K562 (cell line): ENCODE measurements at regions not wholly inside any gene's neighbourhood (a gene's known extent, or its start where the extent isn't known, plus 50 kb on each side); places are given as distances from the start of the nearest gene placed in this dataset.

ENCODE experiments used
- ATF6 ChIP-seq: sonication (generic); formaldehyde crosslinking; IDR thresholded peaks from 2 replicates; pipeline ENCODE4 v1.4.0; 2020; ENCODE audit warnings: mild to moderate bottlenecking, missing genetic modification reagents
- BHLHE40 ChIP-seq: IDR thresholded peaks from 2 replicates; pipeline ENCODE4 v1.6.1; 2011; ENCODE audit warnings: low read length, improper control_type of control experiment
- HDAC3 ChIP-seq: fragments of 450-650 bp; IDR thresholded peaks from 2 replicates; pipeline ENCODE4 v1.6.1; 2018; ENCODE audit warnings: borderline replicate concordance, mild to moderate bottlenecking, moderate library complexity; ENCODE audit not compliant: partially characterized antibody
- HDGF ChIP-seq: fragments of 450-650 bp; IDR thresholded peaks from 2 replicates; pipeline ENCODE4 v1.6.1; 2016
- HLTF ChIP-seq: fragments of 450-650 bp; IDR thresholded peaks from 2 replicates; pipeline ENCODE4 v1.6.1; 2016
- MAX ChIP-seq: sonication (generic); formaldehyde crosslinking; IDR thresholded peaks from 2 replicates; pipeline ENCODE4 v1.9.0; 2022; ENCODE audit warnings: mild to moderate bottlenecking, missing genetic modification reagents
- POLR2AphosphoS5 ChIP-seq: IDR thresholded peaks from 2 replicates; pipeline ENCODE4 v1.6.1; 2011; ENCODE audit warnings: mild to moderate bottlenecking, low read depth, low read length, moderate library complexity; ENCODE audit not compliant: control insufficient read depth, insufficient read depth
- SIN3A ChIP-seq, 2 experiments: fragments of 150-350 bp in 1 of 2; IDR thresholded peaks; 2 replicates each; pipeline ENCODE4 v1.6.1; 2011 to 2016; ENCODE audit warnings: borderline replicate concordance in 2 of 2, low read depth in 2 of 2, low read length in 2 of 2, mild to moderate bottlenecking in 2 of 2, moderate library complexity in 2 of 2; ENCODE audit not compliant: control insufficient read depth in 1 of 2
- SMC3 ChIP-seq: conservative IDR thresholded peaks from 2 replicates; pipeline ENCODE4 v1.6.1; 2011; ENCODE audit warnings: low read depth, low read length, improper control_type of control experiment; ENCODE audit not compliant: insufficient read depth
- SRSF3 ChIP-seq: fragments of 200-400 bp; formaldehyde crosslinking; IDR thresholded peaks from 2 replicates; pipeline ENCODE4 v1.6.1; 2016; ENCODE audit warnings: mild to moderate bottlenecking, low read length, moderate library complexity; ENCODE audit not compliant: insufficient read depth
- ZNF12 ChIP-seq: sonication (generic); formaldehyde crosslinking; IDR thresholded peaks from 2 replicates; pipeline ENCODE4 v1.4.0; 2020; ENCODE audit warnings: mild to moderate bottlenecking, missing genetic modification reagents
- TF ChIP-seq, protein P1 (sequence below), 3 experiments: IDR thresholded peaks in 2 of 3; conservative IDR thresholded peaks in 1 of 3; 2 replicates each; pipeline ENCODE4 v1.5.1; 2011 to 2012; ENCODE audit warnings: low read length in 3 of 3, mild to moderate bottlenecking in 3 of 3, control low read depth in 2 of 3, improper control_type of control experiment in 1 of 3, inconsistent platforms in 1 of 3, low read depth in 1 of 3, mixed read lengths in 1 of 3, moderate library complexity in 1 of 3; ENCODE audit not compliant: insufficient read depth in 2 of 3

GRCh38 chr4:148961526-148961925 is 519.3 kb upstream of the NR3C2 start:
- TF ChIP-seq POLR2AphosphoS5 (no peak), HDGF (no peak), SIN3A (IDR thresholded peaks at IDR 0.05; ENCODE audit: borderline replicate concordance in 2 of 2, control insufficient read depth in 1 of 2, low read depth in 2 of 2, low read length in 2 of 2) (no peak), SRSF3 (no peak), HLTF (no peak), SMC3 (no peak), ATF6 (CRISPR knock-in tag) (no peak), HDAC3 (no peak), BHLHE40 (no peak), ZNF12 (no peak), MAX (CRISPR knock-in tag) (no peak)
- TF ChIP-seq, protein P1, sequence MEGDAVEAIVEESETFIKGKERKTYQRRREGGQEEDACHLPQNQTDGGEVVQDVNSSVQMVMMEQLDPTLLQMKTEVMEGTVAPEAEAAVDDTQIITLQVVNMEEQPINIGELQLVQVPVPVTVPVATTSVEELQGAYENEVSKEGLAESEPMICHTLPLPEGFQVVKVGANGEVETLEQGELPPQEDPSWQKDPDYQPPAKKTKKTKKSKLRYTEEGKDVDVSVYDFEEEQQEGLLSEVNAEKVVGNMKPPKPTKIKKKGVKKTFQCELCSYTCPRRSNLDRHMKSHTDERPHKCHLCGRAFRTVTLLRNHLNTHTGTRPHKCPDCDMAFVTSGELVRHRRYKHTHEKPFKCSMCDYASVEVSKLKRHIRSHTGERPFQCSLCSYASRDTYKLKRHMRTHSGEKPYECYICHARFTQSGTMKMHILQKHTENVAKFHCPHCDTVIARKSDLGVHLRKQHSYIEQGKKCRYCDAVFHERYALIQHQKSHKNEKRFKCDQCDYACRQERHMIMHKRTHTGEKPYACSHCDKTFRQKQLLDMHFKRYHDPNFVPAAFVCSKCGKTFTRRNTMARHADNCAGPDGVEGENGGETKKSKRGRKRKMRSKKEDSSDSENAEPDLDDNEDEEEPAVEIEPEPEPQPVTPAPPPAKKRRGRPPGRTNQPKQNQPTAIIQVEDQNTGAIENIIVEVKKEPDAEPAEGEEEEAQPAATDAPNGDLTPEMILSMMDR (IDR thresholded peaks at IDR 0.05 in 2 of 3, conservative IDR thresholded peaks at IDR 0.05 in 1 of 3; ENCODE audit: insufficient read depth in 2 of 3, low read depth in 1 of 3, low read length in 3 of 3) = no peak
